Renal pelvis (tissue), 1 donor: ENCODE measurements at regions not wholly inside any gene's neighbourhood (a gene's known extent, or its start where the extent isn't known, plus 50 kb on each side); places are given as distances from the start of the nearest gene placed in this dataset.

ENCODE experiments used
- DNase-seq: peaks from one replicate; pipeline ENCODE4 v3.0.0-alpha.2; 2013

GRCh38 chr4:117801756-117802155 is 232.5 kb upstream of the NDST3 start:
- no peak for DNase-seq

- DNase-seq: no peak
Measured at GRCh38 chr4:117811731-117812130, 222.6 kb upstream of the NDST3 start.

- DNase-seq: no peak
Measured at GRCh38 chr4:117814277-117815246, 219.7 kb upstream of the NDST3 start.

- no peak for DNase-seq
Measured at GRCh38 chr4:117817301-117817700, 217.0 kb upstream of the NDST3 start.

- no peak for DNase-seq
Measured at GRCh38 chr4:117821834-117822233, 212.5 kb upstream of the NDST3 start.

GRCh38 chr4:117823388-117823787 is 210.9 kb upstream of the NDST3 start:
- no peak for DNase-seq

GRCh38 chr4:117825600-117825999 is 208.7 kb upstream of the NDST3 start:
- DNase-seq: no peak

- DNase-seq: no peak
Measured at GRCh38 chr4:117831060-117831683, 203.1 kb upstream of the NDST3 start.

- no peak for DNase-seq
Measured at GRCh38 chr4:117835566-117835965, 198.7 kb upstream of the NDST3 start.

GRCh38 chr4:117844594-117844993 is 189.7 kb upstream of the NDST3 start:
- no peak for DNase-seq

GRCh38 chr4:117845270-117845669 is 189.0 kb upstream of the NDST3 start:
- no peak for DNase-seq

- no peak for DNase-seq
Measured at GRCh38 chr4:117847849-117848248, 186.4 kb upstream of the NDST3 start.

- DNase-seq: no peak
Measured at GRCh38 chr4:117868201-117868600, 166.1 kb upstream of the NDST3 start.

- DNase-seq: no peak
Measured at GRCh38 chr4:117873779-117874178, 160.5 kb upstream of the NDST3 start.

GRCh38 chr4:117874216-117874615 is 160.1 kb upstream of the NDST3 start:
- no peak for DNase-seq

GRCh38 chr4:117889978-117890377 is 144.3 kb upstream of the NDST3 start:
- no peak for DNase-seq

- no peak for DNase-seq
Measured at GRCh38 chr4:117893207-117893606, 141.1 kb upstream of the NDST3 start.

GRCh38 chr4:117898496-117898895 is 135.8 kb upstream of the NDST3 start:
- DNase-seq: no peak

GRCh38 chr4:117900832-117901231 is 133.5 kb upstream of the NDST3 start:
- no peak for DNase-seq

GRCh38 chr4:117907646-117908045 is 126.6 kb upstream of the NDST3 start:
- DNase-seq: no peak

GRCh38 chr4:117908306-117909207 is 125.7 kb upstream of the NDST3 start:
- DNase-seq: no peak

- DNase-seq: no peak
Measured at GRCh38 chr4:117916728-117917127, 117.6 kb upstream of the NDST3 start.
